Right cardiac atrium (tissue), 5 donors: ENCODE measurements at regions not wholly inside any gene's neighbourhood (a gene's known extent, or its start where the extent isn't known, plus 50 kb on each side); places are given as distances from the start of the nearest gene placed in this dataset.
"Not testable (repeated sequence)": the region's sequence is repeated elsewhere in the genome, so short reads cannot be mapped to it uniquely, and the experiment has no call there.

Experiments
- ATAC-seq, 2 donors: fragments of 200-7000 bp; cut with Tn5 transposase; one replicate each; pipeline versions ENCODE4 v1.8.0 to v1.9.1; 2020; ENCODE audit warnings: moderate library complexity in 2 of 2, mild to moderate bottlenecking in 1 of 2
- DNase-seq, 3 donors: peaks; one replicate each; pipeline ENCODE4 v3.0.0-alpha.2; 2020
- H3K27ac ChIP-seq: one replicate; pipeline ENCODE4 v1.5.1; 2013; ENCODE audit warnings: mild to moderate bottlenecking, low read length, control low read depth, moderate library complexity
- H3K27me3 ChIP-seq: one replicate; pipeline ENCODE4 v1.6.1; 2013; ENCODE audit not compliant: control insufficient read depth, insufficient read depth
- H3K4me1 ChIP-seq: one replicate; pipeline ENCODE4 v1.6.1; 2013; ENCODE audit warnings: low read length; ENCODE audit not compliant: control insufficient read depth, insufficient read depth
- H3K4me3 ChIP-seq: one replicate; pipeline ENCODE4 v1.5.1; 2013; ENCODE audit warnings: low read length, control low read depth
- H3K9me3 ChIP-seq: one replicate; pipeline ENCODE4 v1.6.1; 2013; ENCODE audit warnings: low read length; ENCODE audit not compliant: control insufficient read depth
- WGBS: extraction: QIAGEN DNeasy Blood & Tissue Kit; methylation state at CpG from one replicate; pipeline ENCODE4 v1.1.7; 2013; 5-methylcytosine and 5-hydroxymethylcytosine counted together
- intact Hi-C, 4 donors: fragments of 100-400 bp; cut with DNase I; formaldehyde crosslinking; loops; one replicate each; pipeline versions ENCODE4 v1.11.0 to v1.14.0; 2022 to 2023
- donor health status: healthy with polysubstance abuse.
- donor health status: DM: no; HTN: yes; CAD: no.
- donor health status: DM: no; HTN: no; CAD: no.
- donor health status: DM: no; HTN: yes; CAD: no; lungs with severe emphysema.
- donor health status: DM: yes; HTN: yes; CAD: no.

- H3K27ac ChIP-seq, DNase-seq, H3K4me1 ChIP-seq, H3K9me3 ChIP-seq, ATAC-seq, intact Hi-C loops, H3K27me3 ChIP-seq, H3K4me3 ChIP-seq: not testable (repeated sequence)
- 93% methylated on average over 6 of the region's 6 CpGs for WGBS
These were observed 54.8 kb upstream of the UNC5A start for GRCh38 chr5:176755593-176755992.

GRCh38 chr5:176757569-176757968 lies 52.8 kb upstream of the UNC5A start:
- intact Hi-C loops, ATAC-seq, H3K4me3 ChIP-seq, H3K4me1 ChIP-seq, DNase-seq, H3K9me3 ChIP-seq, H3K27ac ChIP-seq, H3K27me3 ChIP-seq: not testable (repeated sequence)
